GDM1 (cell line): ENCODE measurements at regions not wholly inside any gene's neighbourhood (a gene's known extent, or its start where the extent isn't known, plus 50 kb on each side); places are given as distances from the start of the nearest gene placed in this dataset.

ENCODE experiments used
- DNase-seq: peaks from one replicate; lab custom pipeline; 2025; lab: John Stamatoyannopoulos, UW

- no peak for DNase-seq
Observed at GRCh38 chr1:57633881-57634280, 210.0 kb upstream of the DAB1 start.

- no peak for DNase-seq
Observed at GRCh38 chr1:57633056-57633455, 209.2 kb upstream of the DAB1 start.

- no peak for DNase-seq
Observed at GRCh38 chr1:57632401-57632800, 208.5 kb upstream of the DAB1 start.

GRCh38 chr1:57627612-57628011 is 203.8 kb upstream of the DAB1 start:
- DNase-seq, result no peak

GRCh38 chr1:57623791-57624538 is 200.1 kb upstream of the DAB1 start:
- no peak for DNase-seq

GRCh38 chr1:57623039-57623790 is 199.4 kb upstream of the DAB1 start:
- no peak for DNase-seq

GRCh38 chr1:57621776-57622175 is 197.9 kb upstream of the DAB1 start:
- DNase-seq, result no peak

- DNase-seq, result no peak
Observed at GRCh38 chr1:57620605-57621004, 196.7 kb upstream of the DAB1 start.

GRCh38 chr1:57616921-57617320 is 193.1 kb upstream of the DAB1 start:
- no peak for DNase-seq

GRCh38 chr1:57615956-57616355 is 192.1 kb upstream of the DAB1 start:
- DNase-seq, result no peak

- no peak for DNase-seq
Observed at GRCh38 chr1:57612833-57613232, 189.0 kb upstream of the DAB1 start.

GRCh38 chr1:57605933-57606332 is 182.1 kb upstream of the DAB1 start:
- DNase-seq, result no peak

GRCh38 chr1:57603696-57604095 is 179.8 kb upstream of the DAB1 start:
- no peak for DNase-seq

- no peak for DNase-seq
Observed at GRCh38 chr1:57600424-57600823, 176.6 kb upstream of the DAB1 start.

GRCh38 chr1:57599236-57599994 is 175.6 kb upstream of the DAB1 start:
- no peak for DNase-seq

- DNase-seq, result no peak
Observed at GRCh38 chr1:57597036-57597435, 173.2 kb upstream of the DAB1 start.

GRCh38 chr1:57594002-57594401 is 170.1 kb upstream of the DAB1 start:
- DNase-seq, result no peak

- no peak for DNase-seq
Observed at GRCh38 chr1:57591842-57592241, 168.0 kb upstream of the DAB1 start.

GRCh38 chr1:57590978-57591377 is 167.1 kb upstream of the DAB1 start:
- DNase-seq, result no peak

GRCh38 chr1:57586842-57587241 is 163.0 kb upstream of the DAB1 start:
- DNase-seq, result no peak

- no peak for DNase-seq
Observed at GRCh38 chr1:57578680-57579079, 154.8 kb upstream of the DAB1 start.

- DNase-seq, result no peak
Observed at GRCh38 chr1:57578099-57578498, 154.2 kb upstream of the DAB1 start.

- no peak for DNase-seq
Observed at GRCh38 chr1:57576756-57577155, 152.9 kb upstream of the DAB1 start.
